GM21529 (cell line): ENCODE measurements at regions not wholly inside any gene's neighbourhood (a gene's known extent, or its start where the extent isn't known, plus 50 kb on each side); places are given as distances from the start of the nearest gene placed in this dataset.

Experiments used
- ATAC-seq: cut with Tn5 transposase; IDR thresholded peaks from one replicate; pipeline ENCODE4 v1.9.1; 2021; ENCODE audit not compliant: unreplicated experiment

DNA sequence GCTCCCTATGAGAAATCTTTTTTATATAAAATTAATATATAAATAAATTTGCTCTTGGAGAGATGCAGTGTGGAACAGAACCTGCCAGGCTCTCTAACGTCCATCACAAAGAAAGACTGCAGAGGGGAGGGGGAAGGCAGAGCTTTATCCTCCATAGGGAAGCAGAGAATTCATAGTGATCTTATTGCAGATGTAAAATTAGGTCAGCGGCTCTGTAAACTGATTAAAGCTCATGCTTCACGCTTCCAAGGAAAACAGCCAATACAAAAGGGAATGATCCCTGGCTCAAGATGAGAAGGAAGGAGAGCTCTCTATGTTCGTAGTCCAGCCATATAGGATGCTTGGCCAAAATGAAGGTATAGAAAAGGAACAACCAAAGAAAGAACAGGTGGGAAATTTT lies 532.3 kb upstream of the PSMD7 start:
- no peak for ATAC-seq

DNA sequence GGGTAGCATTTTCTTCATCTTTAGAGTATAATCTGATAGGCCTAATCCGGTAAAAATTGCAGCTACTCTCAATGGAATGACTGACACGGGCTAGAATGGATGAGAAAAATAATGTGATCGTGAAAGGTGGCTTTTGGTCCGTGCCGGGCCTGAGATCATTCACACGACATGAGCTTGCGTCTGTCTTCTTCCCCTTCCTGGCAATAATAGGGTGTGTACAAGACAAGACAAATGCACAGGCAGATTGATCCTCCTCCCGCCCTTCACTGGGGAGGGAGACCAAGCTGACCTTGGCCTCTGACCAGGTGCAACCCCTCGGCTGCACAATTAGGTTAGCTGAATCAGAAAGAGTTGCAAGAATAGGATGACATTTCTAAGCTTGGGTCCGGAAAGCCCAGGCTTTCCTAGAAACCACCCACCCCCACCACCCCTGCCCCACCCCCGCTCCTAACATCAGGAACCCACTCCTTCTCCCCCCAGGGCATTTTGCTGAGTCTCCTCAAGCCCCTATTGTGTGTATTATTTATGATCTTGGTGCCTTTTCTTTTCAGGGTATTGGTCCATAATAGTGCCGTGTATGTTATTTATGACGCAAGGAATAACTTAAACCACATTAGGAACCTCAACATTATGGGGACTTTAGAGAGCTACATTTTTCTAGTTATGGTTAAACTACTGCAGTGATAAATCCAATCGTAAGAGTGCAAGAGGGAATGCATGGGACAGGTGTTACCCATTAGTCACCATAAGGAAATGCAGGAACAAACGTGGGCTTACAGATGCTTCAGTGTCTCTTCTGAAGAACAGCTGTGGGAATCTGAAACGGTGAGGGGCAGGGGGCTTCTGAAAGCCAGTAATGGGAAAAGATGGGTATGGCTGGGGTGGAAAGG lies 540.1 kb upstream of the PSMD7 start:
- ATAC-seq, result no peak

DNA sequence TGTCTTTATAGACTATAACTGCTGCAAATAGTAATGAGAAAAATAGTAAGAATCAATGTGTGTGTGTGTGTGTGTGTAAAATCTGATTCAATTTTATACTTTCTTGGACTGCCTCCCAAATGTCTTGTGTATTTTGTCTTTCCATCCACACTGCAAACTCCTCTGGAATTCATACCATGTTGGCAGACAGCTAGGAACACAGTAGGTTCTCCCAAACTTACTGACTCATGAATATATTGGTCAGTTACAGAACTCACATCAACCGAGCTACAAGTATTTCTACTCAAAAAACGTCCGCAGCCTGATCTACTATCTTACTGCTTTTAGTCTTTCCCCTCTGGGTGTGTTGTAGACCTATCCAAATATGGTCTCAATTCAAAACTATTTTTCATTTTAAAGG lies 542.7 kb upstream of the PSMD7 start:
- ATAC-seq, result no peak

DNA sequence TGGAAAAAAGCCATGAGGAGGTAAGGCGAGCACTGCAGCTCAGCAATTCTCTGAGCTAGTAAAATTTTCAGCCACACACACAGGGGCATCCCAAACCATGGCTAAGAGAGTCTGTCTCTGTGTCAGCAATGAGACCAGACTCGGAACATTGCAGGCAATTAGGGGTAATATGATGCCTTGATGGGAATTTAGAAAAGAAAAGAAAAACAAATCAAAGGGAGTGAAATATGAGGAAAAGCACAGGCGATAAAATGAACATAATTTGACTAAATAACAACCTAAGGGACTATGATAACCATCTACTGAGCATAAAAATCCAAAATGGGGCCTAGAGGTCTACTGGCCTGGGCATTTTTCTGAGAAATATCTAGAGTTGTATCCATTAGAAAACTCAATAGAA lies 546.0 kb upstream of the PSMD7 start:
- ATAC-seq, result no peak

DNA sequence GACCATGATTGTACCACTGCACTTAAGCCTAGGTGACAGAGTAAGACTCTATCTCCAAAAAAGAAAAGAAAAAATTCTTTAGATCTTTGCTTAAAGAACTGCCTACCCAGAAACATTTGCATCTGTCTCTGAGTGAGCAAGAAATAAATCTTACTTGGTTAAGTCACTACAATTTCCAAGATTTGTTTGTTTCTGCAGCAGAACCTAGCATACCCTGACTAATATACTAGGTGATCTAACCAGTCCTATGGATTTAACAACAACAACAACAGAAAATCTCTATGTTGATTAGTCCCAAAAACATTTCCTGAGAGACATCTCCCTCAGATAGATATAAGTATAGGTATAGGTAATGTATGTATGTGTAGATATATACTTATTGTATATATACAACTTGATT lies 549.3 kb upstream of the PSMD7 start:
- ATAC-seq, result no peak

DNA sequence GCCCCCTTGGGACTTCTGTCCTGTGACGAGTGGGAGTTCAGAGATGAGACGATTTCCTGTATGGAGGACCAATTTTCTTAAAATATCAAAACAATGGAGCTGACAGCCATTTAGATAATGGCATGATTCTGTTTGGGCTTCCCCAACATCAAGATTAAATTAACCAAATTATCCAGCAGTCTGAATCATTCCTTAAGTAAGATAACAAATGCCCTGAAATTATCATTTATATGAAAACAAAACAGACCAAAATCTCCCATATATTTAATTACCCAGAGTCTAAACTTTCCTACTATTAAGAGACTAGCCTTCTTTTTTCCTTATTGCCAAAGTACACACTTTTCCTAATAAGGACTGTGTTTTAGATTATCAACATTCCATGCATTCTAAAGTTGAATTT lies 550.1 kb upstream of the PSMD7 start:
- ATAC-seq, result no peak

DNA sequence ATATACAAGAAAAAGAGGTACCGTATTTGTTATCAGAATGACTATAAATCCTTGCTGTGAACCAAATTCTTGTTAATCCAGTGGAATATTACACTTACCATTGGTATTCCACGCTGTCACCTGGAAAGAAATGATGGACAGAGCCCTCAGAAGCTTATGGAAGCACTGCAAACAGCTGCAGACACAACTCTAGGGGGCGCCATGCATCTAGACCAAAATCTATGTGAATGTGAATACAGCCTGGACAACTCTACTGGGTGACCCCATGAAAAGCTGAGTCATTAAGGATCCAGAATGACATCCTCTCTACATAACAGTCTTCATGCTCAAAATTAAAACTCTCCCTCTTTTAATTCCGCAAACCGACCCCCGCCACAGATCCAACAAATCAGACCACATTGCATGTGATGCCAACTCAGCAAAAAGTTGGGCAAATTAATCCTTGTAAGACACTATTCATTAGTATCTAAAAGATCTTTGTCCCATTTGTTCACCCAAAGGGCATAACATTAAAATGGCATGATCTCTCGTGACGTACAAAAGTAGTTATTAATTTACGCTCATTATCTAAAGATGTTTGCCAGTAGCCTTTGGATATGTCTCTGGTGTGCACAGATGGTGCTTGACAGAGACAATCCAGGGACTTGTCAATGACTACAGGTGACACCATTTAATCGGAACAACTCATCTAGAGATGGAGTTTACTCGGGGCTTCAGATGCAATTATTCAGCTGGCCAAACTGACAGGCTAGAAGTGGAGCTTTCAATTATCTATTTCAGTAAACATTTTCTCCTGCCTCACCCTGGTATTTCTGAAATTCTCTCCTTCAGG lies 552.7 kb upstream of the PSMD7 start:
- no peak for ATAC-seq

DNA sequence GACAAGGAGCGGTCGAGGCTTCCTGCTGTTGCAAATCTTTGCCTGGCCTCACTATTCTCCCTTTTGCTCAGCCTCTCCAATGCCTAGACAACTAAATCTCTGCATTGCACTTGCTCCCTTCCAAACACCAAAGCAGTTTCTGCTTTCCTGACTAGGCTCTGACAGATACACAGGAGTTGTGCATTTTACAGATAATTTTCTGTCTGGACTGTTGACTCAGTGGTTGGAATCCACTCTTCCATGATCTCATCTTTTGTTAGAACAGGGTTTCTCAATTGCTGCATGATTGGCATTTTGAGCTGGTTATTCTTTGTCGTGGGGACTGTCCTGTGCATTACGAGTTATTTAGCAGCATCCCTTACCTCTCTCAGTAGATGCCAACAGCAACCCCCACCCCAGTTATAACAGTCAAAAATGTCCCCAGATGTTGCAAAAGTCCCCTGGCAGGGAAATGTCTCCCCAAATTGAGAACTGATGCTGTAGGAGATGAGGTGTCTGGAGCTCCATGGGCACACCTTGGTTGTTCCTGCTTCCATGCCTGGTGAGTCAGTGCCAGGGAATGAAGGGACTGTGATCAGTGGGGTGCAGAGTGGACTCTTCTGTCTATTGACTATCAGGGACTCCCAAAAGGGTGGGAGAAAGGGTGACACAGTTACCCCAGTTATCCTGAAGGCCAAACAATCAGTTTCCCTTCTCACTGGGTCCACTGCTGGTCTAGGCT lies 557.4 kb upstream of the PSMD7 start:
- ATAC-seq, result no peak

DNA sequence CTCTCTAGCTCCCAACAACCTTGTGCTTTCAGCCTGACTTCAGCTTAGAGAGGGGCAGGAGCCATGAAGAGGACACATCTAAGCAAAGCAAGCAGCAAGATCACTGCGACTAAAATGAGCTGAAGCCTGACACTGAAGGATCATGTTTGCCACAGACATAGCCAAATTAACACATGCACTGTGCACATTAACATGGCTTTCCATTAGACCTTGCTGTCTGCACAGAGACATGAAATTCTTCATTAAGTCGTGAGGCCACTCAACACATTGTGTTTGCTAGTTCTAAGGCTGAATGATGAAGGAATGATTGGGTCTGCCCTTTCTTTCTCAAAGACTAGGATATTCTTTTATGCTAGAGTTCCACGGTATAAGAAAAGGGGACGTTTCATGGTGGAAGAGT lies 558.3 kb upstream of the PSMD7 start:
- no peak for ATAC-seq

DNA sequence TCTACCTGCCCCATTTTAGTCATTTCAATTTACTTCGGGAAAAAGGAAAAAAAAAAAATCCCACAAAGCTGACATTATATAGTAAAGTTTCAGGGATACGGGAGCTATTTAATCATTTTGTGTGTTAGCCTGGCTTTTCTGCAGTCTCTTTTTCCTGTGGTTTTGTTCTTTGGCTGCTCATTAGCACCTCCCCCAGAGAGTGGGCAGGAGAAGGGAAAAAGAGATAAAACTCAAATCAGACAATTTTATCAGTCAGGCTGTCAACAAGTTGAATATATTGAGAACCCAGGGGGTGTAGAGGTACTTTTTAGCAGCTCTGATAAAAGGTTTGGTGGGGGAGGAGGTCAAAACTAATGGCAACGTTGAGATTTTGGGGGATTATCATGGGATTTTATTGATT lies 559.0 kb upstream of the PSMD7 start:
- no peak for ATAC-seq

DNA sequence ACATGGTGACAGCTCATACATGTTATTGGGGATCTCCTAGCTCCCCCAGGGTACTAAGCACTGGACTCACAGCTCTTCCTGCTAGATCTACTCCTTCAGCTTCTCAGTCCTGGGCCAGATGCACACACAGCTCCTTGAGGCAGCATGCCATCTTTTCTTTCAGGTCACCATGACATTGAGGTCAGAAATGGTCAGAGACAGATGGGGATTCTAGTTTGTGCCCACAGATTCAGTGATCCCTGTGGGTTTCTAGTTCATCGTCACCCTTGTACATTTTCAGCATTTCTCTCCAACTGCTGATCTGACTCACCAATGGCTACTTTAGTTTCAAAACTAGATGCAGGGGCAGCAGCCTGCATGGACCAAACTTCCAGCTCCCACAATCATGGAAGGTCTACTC lies 560.7 kb upstream of the PSMD7 start:
- no peak for ATAC-seq

DNA sequence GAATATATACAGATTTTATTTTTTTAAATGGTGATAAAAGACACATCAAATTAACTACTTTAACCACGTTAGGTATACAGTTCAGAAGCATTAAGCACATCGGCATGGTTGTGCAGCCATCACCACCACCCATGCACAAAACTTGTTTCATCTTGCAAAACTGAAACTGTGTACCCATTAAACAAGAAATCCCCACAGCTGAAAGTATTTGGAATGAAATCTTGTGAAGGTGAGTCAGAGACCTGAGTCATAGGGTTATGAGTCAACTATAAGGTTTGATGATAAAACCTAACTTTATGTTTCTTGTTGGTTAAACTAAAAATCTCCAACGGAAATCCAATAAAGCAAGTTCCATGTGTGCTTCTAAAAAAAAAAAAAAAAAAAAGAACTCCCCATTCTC lies 561.6 kb upstream of the PSMD7 start:
- ATAC-seq, result peak; percentile 47

DNA sequence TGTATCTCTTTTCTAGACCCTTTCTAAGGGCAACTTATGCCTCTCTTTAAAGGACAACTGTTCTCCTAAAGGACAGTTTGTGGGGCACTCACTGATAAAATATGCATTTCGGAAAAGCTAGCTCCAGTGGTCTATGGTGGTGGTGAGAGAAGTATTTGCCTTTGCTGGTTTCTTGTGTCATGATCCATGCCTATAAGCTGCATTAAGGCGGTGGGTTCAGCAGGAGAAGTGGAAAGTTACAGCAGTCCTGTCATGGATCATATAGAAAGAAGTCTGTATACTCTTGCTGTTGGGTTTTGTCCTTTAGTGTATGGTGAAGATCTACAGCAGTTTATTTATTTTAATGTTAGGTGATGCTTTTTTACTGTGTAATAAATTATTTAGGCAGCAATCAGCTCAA lies 563.9 kb upstream of the PSMD7 start:
- no peak for ATAC-seq

DNA sequence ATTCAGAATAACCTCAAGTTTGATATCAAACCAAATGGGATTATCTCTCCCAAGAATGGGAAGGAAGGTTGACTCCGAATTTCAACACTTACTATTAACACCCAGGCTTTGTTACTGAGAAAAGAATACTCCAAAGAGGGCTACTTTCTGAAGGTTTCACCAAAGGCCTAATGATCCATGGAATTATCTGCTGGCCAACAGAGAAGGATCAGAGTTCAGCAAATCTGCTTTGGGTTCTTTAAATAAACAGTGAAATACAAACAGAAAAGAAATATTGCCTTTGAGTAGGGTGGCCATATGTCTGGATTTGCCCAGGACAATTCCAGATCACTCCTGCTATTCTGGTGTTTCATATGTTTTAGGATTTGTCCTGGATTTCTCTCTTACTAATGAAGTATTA lies 564.5 kb upstream of the PSMD7 start:
- ATAC-seq, result no peak

DNA sequence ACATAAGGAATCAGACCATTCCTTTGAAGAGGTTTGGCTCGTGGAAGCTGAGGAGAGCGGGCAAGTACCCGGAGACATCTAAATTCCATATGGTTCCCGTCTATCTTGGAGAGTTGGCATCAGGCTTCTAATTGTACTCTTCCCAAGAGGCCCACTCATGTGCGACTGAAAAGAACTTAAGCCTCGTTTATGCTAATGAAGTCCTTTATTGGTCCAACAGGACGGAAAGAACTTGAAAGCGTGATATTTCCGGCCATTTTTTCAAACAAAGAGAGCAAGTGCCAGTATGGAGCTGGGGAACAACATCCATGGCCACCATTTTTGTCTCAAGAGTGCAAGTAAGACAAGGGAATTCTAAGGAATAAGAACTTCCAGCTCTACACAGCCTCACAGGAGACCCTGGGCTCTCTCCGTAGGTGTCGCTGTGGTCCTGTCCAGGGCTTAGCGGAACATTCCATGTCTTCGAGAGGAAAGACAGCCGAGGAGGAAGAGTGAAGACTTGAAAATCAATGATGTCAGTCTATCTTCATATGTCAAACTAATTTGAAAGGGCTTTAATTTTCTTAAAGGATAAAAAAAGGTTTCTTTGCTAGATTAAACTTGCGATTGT lies 566.0 kb upstream of the PSMD7 start:
- ATAC-seq, result no peak

DNA sequence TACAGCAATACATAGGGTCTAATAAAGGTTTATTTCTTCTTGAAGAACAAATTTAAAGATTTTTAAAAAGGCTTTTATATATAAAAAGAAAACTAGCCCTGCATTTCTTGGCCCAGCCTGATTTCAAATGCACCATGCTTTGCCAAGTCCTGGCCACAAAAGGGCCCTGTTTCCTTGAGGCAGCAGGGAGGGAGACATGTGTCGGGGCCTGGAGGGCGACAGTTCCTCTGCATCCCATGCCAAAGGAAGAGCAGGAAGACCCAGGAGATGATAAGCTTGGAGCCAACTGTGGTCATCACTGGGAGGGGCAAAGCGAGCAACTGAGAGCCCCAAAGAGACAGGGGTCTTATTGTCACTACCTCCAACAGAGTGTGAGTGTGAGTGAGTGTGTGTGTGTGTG lies 571.5 kb upstream of the PSMD7 start:
- ATAC-seq, result no peak

DNA sequence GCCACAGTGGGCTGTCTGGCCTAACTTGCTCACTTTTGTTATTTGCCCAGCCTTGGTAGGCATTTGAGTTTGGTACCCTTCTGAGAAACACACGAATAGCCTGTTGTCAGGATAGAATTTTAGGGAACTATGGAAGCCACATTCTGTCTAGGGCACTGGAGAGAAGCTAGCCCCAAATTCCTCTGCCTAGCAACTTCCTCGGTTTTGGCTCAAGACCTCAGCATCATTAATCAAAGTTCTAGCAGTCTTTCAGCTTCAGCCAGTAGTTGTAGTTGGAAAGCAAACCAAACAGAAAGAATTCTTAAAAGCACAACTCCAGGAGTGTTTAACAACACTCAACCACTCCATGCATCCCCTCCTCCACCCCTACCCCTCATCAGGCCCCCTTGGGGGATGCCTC lies 572.1 kb upstream of the PSMD7 start:
- no peak for ATAC-seq

DNA sequence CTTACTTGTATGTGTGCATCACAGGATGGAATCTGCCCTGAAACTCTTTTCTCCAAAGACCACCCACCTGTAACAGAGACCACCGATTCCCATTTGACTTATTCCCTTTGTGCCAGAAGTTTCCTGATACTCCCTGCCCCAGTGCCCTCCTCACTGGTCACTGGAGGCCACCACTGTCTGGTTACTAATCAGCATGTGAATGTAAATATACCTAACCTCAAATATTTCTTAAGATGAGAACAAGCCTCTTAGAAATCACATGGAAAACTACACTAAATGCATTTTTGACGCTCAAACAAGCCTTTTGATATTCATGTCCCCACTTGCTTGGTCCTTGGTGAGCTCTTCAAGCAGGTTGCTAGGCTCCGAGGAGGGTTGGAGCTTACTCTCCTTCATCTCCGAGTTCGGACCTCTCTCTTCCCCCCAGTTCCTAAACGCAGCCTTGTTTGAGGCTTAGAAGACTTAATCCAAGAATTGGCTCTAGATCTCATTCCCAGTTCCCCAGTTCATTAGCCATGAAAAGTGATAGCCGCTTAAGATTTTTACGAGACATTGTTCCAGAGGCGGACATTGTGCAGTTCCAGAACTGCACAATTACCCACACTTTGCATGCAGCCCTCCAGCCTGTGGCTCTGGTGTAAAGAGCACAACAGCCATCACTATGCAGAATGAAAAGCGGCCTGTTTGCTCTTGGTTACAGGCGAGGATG lies 579.2 kb upstream of the PSMD7 start:
- ATAC-seq, result no peak

DNA sequence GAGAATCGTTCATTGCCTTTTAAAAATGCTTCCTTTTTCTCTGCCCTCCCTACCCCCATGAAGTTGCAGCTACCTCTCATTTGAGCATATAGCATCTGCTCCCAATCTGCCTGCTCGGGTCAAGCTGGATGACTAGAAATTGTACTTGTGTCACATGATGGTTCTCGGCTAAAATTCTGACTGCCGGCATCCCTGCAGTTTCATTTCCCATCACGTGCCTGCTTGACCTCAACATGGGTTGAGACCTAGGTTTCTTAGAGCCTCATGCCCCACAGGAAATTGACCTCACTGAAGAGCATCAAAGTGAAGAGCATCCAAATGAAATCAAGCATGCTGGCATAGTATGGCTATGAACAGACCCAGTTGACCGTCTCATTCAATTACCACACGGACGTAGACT lies 581.6 kb upstream of the PSMD7 start:
- no peak for ATAC-seq

DNA sequence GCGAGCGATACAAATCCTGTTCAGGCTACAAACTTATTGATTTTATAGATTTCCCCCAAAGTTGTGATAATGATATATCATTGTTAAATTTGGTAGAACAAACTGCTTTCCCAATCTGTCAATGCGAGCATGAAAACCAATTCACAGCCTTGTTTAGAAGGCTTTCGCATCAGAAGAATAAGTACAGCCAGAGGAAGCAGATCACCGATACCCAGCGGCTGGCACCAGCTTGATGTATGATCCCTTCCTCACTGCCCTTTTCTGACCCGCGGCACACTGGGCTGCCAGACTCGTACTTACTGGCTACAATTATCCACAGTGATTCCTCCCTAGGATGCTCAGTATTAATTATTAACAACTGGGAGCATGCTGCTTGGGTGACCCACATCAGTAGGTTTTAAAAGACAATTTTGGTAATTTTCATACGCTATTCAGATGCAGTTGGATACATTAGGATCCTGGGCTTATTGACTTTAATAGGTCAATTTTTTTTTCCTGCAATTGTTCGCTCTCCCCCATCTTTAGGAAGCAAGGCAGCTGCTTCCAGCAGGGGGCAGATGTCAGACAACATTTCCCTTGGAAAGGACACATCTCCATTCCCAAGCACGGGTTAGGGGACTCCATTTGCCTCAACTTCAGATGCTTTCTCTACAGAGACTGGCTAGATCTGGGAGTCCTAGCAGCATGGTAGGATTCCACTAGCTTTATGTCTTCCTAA lies 582.7 kb upstream of the PSMD7 start:
- ATAC-seq, result no peak
